Lung (tissue), 11 donors: ENCODE measurements at regions not wholly inside any gene's neighbourhood (a gene's known extent, or its start where the extent isn't known, plus 50 kb on each side); places are given as distances from the start of the nearest gene placed in this dataset.

Experiments used
- ATAC-seq: fragments of 200-7000 bp; cut with Tn5 transposase; one replicate; pipeline ENCODE4 v1.9.1; 2020; ENCODE audit warnings: moderate number of reproducible peaks; ENCODE audit not compliant: insufficient read depth, low FRiP score
- DNase-seq, 3 donors: peaks; one replicate each; pipeline ENCODE4 v3.0.0-alpha.2; 2013 to 2017
- H3K27ac ChIP-seq, 2 donors: one replicate each; pipeline ENCODE4 v1.5.1; 2013; ENCODE audit warnings: mild to moderate bottlenecking in 2 of 2, moderate library complexity in 2 of 2, control low read depth in 1 of 2, inconsistent platforms in 1 of 2, low read depth in 1 of 2, low read length in 1 of 2
- H3K27me3 ChIP-seq, 3 donors: one replicate each; pipeline ENCODE4 v1.5.1; 2013; ENCODE audit warnings: low read length in 2 of 3; ENCODE audit not compliant: control insufficient read depth in 3 of 3, insufficient read depth in 3 of 3
- H3K36me3 ChIP-seq, 4 donors: one replicate each; pipeline ENCODE4 v1.5.1; 2013; ENCODE audit warnings: low read length in 4 of 4, mild to moderate bottlenecking in 1 of 4, moderate library complexity in 1 of 4; ENCODE audit not compliant: control insufficient read depth in 4 of 4, insufficient read depth in 4 of 4
- H3K4me1 ChIP-seq, 5 donors: one replicate each; pipeline ENCODE4 v1.5.1; 2013; ENCODE audit warnings: low read length in 5 of 5, mild to moderate bottlenecking in 2 of 5, moderate library complexity in 1 of 5; ENCODE audit not compliant: control insufficient read depth in 5 of 5, insufficient read depth in 5 of 5
- H3K4me3 ChIP-seq: one replicate; pipeline ENCODE4 v1.5.1; 2013; ENCODE audit warnings: mild to moderate bottlenecking, control low read depth, moderate library complexity
- H3K9ac ChIP-seq, 2 donors: one replicate each; pipeline ENCODE4 v1.5.1; 2013; ENCODE audit warnings: low read length in 2 of 2, control low read depth in 1 of 2; ENCODE audit not compliant: insufficient read depth in 1 of 2
- H3K9me3 ChIP-seq, 4 donors: one replicate each; pipeline ENCODE4 v1.5.1; 2013; ENCODE audit warnings: low read length in 3 of 4, mild to moderate bottlenecking in 1 of 4, moderate library complexity in 1 of 4; ENCODE audit not compliant: control insufficient read depth in 4 of 4, insufficient read depth in 3 of 4
- WGBS, 2 donors: extraction: QIAGEN DNeasy Blood & Tissue Kit; methylation state at CpG; one replicate each; pipeline ENCODE4 v1.1.7; 2013; 5-methylcytosine and 5-hydroxymethylcytosine counted together
- TF ChIP-seq, protein P1 (sequence below): IDR thresholded peaks from 2 replicates; pipeline ENCODE4 v1.5.1; 2012; ENCODE audit warnings: mild to moderate bottlenecking; ENCODE audit errors: control extremely low read depth, extremely low read depth
- donor health status: control.
- donor health status: control.
- donor health status: Bipolar disorder and iron deficiency.
- donor health status: healthy.
- donor health status: DM: yes; HTN: yes; CAD: no.

DNA sequence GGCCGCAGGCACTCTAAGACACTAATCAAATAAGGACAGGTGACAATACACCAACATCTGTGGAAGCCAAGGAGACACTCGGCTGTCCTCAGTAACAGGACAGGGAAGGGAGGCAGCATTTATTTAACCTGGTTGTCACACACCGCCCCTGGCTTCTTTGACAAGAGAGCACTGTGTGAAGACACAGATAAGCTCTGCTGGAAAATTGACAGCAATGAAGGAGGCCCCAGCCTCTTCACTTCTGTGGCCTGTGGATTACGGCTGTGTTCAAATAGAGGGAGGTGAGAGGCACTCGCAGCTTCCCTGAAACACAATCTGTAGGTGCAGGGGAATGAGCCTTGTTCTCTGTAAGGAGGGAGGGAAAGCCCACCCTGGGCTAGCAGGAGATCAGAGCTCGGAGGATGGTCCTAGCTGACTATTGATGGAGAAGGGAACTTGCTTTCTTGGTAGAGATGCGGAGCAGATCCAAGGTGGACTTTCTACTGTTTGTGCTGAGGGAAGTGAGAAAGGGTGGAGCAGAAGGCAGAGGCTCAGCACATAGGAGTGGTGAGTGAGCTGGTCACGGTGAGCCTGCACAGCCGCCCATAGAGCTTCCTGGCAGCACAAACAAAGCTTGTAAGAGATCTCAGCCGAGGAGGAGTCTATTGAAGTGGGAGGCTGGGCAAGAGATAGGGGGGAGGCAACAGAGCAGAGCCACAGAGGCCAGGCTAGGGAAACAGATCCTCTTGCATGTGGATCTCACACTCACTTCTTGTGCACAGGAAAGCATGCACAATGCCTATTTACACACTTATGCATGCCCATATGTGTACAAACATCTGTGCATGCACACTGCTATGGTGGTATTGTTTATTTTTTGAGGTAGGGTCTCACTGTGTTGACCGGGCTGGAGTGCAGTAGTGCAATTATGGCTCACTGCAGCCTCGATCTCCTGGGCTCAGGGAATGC lies 114.6 kb upstream of the THY1 start:
- TF ChIP-seq, protein P1, sequence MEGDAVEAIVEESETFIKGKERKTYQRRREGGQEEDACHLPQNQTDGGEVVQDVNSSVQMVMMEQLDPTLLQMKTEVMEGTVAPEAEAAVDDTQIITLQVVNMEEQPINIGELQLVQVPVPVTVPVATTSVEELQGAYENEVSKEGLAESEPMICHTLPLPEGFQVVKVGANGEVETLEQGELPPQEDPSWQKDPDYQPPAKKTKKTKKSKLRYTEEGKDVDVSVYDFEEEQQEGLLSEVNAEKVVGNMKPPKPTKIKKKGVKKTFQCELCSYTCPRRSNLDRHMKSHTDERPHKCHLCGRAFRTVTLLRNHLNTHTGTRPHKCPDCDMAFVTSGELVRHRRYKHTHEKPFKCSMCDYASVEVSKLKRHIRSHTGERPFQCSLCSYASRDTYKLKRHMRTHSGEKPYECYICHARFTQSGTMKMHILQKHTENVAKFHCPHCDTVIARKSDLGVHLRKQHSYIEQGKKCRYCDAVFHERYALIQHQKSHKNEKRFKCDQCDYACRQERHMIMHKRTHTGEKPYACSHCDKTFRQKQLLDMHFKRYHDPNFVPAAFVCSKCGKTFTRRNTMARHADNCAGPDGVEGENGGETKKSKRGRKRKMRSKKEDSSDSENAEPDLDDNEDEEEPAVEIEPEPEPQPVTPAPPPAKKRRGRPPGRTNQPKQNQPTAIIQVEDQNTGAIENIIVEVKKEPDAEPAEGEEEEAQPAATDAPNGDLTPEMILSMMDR: no peak
- DNase-seq: no peak
- Histone ChIP-seq H3K9me3 (no peaks in the 10 kb centered on the region), H3K9ac (no peak overlapping the region), H3K36me3 (no peaks in the 10 kb centered on the region), H3K27ac (no peak overlapping the region), H3K27me3 (no peaks in the 10 kb centered on the region), H3K4me1 (no peaks in the 10 kb centered on the region), H3K4me3 (no peak overlapping the region)
- no peak for ATAC-seq
- WGBS, 2 donors: 41 to 49% methylated on average over 12 of the region's 12 CpGs

DNA sequence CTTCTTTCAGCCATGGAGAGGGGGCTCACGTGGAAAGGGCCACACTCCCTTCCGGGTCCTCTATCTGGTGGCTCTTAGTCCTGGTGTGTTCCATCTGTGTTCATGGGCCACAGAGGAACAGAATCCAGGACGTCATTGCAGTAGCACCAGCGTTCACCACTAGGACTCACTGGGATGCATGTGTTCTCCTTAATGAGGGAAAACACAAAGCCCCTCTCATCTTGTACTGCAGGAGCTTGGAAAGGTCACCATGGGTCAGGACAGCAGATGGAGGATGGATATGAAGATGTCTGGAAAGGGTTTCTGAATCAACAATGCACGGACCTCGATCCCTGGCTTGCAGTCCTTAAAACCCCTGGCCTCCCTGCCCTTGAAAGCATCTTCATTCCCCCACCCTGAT lies 113.8 kb upstream of the THY1 start:
- Histone ChIP-seq H3K4me3 (no peak overlapping the region), H3K9ac (no peak overlapping the region), H3K4me1 (no peaks in the 10 kb centered on the region), H3K36me3 (no peaks in the 10 kb centered on the region), H3K27me3 (peaks cover 0 to 3% (median 2%) of the 10 kb centered on the region in 3 donors), H3K27ac (no peak overlapping the region), H3K9me3 (no peaks in the 10 kb centered on the region)
- TF ChIP-seq, protein P1: no peak
- 74 to 88% methylated on average over 6 of the region's 6 CpGs for WGBS, 2 donors
- DNase-seq: no peak
- ATAC-seq: no peak

DNA sequence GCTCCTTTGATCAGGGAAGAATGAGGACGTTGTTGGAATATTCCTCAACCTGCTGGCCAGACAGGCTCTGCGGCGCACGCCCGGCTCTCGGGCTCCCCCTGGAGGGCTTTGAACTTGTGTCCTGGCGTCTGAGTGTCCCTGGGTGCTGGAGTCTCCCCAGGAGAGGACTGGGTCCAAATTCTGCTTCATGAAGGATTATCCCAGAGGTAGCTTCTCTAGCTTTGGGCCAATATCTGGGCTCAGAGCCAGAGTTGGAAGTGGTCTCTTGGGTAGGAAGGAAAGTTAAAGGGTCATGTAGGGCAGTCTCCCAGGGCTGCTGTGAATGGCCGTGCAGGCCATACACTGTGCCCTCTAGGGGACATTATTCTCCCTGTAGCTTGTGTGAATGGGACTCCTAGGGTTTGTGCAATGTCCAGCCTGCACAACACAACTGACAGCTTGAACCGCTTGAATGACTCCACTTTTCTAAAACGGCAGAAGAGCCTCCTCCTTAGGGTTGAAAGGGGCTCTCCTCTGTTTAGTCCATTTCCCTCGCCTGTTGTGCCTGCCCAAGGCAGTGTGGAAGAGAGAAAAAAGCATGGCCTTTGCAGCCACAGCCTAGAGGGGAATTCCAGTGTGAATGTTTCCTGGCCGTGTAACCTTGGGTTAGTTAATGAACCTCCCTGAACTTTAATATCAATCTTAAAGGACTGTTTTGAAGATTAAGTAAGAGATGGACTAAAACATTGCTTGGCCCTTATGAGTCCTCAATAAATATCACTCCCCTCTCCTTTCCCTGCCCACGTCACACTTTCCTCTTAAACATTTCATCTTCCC lies 111.2 kb upstream of the THY1 start:
- Histone ChIP-seq H3K4me3 (no peak overlapping the region), H3K36me3 (no peaks in the 10 kb centered on the region), H3K27me3 (peaks cover 0 to 3% (median 2%) of the 10 kb centered on the region in 3 donors), H3K9me3 (no peaks in the 10 kb centered on the region), H3K9ac (no peak overlapping the region), H3K27ac (no peak overlapping the region), H3K4me1 (no peaks in the 10 kb centered on the region)
- TF ChIP-seq, protein P1: peak; percentile 32
- WGBS, 2 donors: 19 to 25% methylated on average over 13 of the region's 13 CpGs
- DNase-seq (peak; percentile 24 to 56 (median 29)), ATAC-seq (peak; percentile 79)
